GM23338 (cell line): ENCODE measurements at regions not wholly inside any gene's neighbourhood (a gene's known extent, or its start where the extent isn't known, plus 50 kb on each side); places are given as distances from the start of the nearest gene placed in this dataset.
"Not testable (repeated sequence)": the region's sequence is repeated elsewhere in the genome, so short reads cannot be mapped to it uniquely, and the experiment has no call there.

Source experiments
- ATAC-seq: fragments of 200-7000 bp; cut with Tn5 transposase; 3 replicates; pipeline ENCODE4 v1.9.1; 2020
- DNase-seq: peaks from one replicate; pipeline ENCODE4 v3.0.0-alpha.2; 2015; ENCODE audit warnings: low spot score
- H2AFZ ChIP-seq: fragments of 200-600 bp; sonication (generic); 2 replicates; pipeline ENCODE4 v1.8.0; 2016; ENCODE audit warnings: antibody characterized with exemption, mild to moderate bottlenecking, moderate library complexity
- H3F3A ChIP-seq: fragments of 200-600 bp; sonication (generic); replicated peaks from 2 replicates; pipeline ENCODE4 v1.8.0; 2017; ENCODE audit warnings: antibody characterized with exemption, mixed run types, low read depth
- H3K27ac ChIP-seq: fragments of 200-600 bp; sonication (generic); 2 replicates; pipeline ENCODE4 v1.6.1; 2016; ENCODE audit warnings: low read depth
- H3K27me3 ChIP-seq: fragments of 200-600 bp; sonication (generic); 2 replicates; pipeline ENCODE4 v1.8.0; 2016; ENCODE audit warnings: mild to moderate bottlenecking, mixed run types, moderate library complexity; ENCODE audit not compliant: insufficient read depth
- H3K36me3 ChIP-seq: fragments of 200-600 bp; sonication (generic); 2 replicates; pipeline ENCODE4 v1.8.0; 2016; ENCODE audit warnings: mild to moderate bottlenecking; ENCODE audit not compliant: insufficient read depth
- H3K4me1 ChIP-seq: fragments of 200-600 bp; sonication (generic); 2 replicates; pipeline ENCODE4 v1.8.0; 2016; ENCODE audit warnings: mild to moderate bottlenecking, moderate library complexity; ENCODE audit not compliant: insufficient read depth
- H3K4me2 ChIP-seq: fragments of 200-600 bp; sonication (generic); 2 replicates; pipeline ENCODE4 v1.7.1; 2017; ENCODE audit warnings: mixed run types
- H3K4me3 ChIP-seq: fragments of 200-600 bp; sonication (generic); 2 replicates; pipeline ENCODE4 v1.6.1; 2016; ENCODE audit warnings: mixed run types
- H3K79me2 ChIP-seq: fragments of 200-600 bp; sonication (generic); replicated peaks from 2 replicates; pipeline ENCODE4 v1.8.0; 2017; ENCODE audit warnings: mild to moderate bottlenecking; ENCODE audit not compliant: insufficient read depth
- H3K9me2 ChIP-seq: fragments of 200-600 bp; sonication (generic); 2 replicates; pipeline ENCODE4 v1.8.0; 2017; ENCODE audit not compliant: insufficient read depth
- H4K20me1 ChIP-seq: fragments of 200-600 bp; sonication (generic); replicated peaks from 2 replicates; pipeline ENCODE4 v1.8.0; 2017; ENCODE audit warnings: mild to moderate bottlenecking; ENCODE audit not compliant: insufficient read depth
- H3K27ac Mint-ChIP-seq: 2 replicates; pipeline ENCODE4 v1.8.0; 2020; ENCODE audit warnings: inconsistent platforms, mild to moderate bottlenecking, moderate library complexity, mixed read lengths
- H3K27me3 Mint-ChIP-seq: 3 replicates; pipeline ENCODE4 v1.8.0; 2022; ENCODE audit warnings: low read depth, mild to moderate bottlenecking, moderate library complexity, mixed read lengths, inconsistent platforms; ENCODE audit not compliant: insufficient read depth, poor library complexity
- H3K36me3 Mint-ChIP-seq: 3 replicates; pipeline ENCODE4 v1.8.0; 2021; ENCODE audit warnings: low read depth, mild to moderate bottlenecking, inconsistent platforms, moderate library complexity, mixed read lengths
- H3K4me1 Mint-ChIP-seq: 3 replicates; pipeline ENCODE4 v1.8.0; 2020; ENCODE audit warnings: mild to moderate bottlenecking, inconsistent platforms, mixed read lengths
- H3K4me3 Mint-ChIP-seq: 3 replicates; pipeline ENCODE4 v1.8.0; 2021; ENCODE audit warnings: moderate library complexity, mild to moderate bottlenecking, inconsistent platforms, mixed read lengths
- H3K9me3 Mint-ChIP-seq: 3 replicates; pipeline ENCODE4 v1.8.0; 2020; ENCODE audit warnings: moderate library complexity, mild to moderate bottlenecking, inconsistent platforms, mixed read lengths
- POLR2AphosphoS5 ChIP-seq: IDR thresholded peaks from 2 replicates; pipeline ENCODE4 v1.6.1; 2016; ENCODE audit warnings: antibody characterized with exemption, low read depth
- TF ChIP-seq, protein P1 (sequence below): IDR thresholded peaks from 2 replicates; pipeline ENCODE4 v1.6.1; 2016; ENCODE audit warnings: antibody characterized with exemption
- TF ChIP-seq, protein P2 (sequence below), 2 experiments: fragments of 200-600 bp in 1 of 2; sonication (generic) in 1 of 2; conservative IDR thresholded peaks; 2 replicates each; pipeline versions ENCODE4 v1.5.1 to v1.6.1; 2016 to 2017; ENCODE audit warnings: antibody characterized with exemption in 2 of 2, low read depth in 2 of 2, mild to moderate bottlenecking in 2 of 2, moderate library complexity in 1 of 2

DNA sequence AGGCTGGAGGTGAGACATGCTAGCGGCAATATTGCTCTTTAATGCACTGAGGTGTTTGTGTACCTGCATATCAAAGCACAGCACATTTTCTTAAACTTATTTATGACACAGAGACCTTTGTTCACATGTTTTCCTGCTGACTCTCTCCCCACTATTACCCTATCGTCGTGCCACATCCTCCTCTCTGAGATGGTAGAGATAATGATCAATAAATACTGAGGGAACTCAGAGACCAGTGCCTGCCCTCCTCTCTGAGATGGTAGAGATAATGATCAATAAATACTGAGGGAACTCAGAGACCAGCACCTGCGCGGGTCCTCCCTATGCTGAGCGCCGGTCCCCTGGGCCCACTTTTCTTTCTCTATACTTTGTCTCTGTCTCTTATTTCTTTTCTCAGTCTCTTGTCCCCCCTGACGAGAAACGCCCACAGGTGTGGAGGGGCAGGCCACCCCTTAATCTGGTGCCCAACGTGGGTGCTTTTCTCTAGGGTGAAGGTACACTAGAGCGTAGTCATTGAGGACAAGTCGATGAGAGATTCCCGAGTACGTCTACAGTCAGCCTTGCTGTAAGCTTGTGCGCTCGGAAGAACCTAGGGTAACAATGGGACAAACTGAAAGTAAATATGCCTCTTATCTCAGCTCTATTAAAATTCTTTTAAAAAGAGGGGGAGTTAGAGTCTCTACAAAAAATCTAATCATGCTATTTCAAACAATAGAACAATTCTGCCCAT lies 157.4 kb downstream of the GPX5 start:
- not testable (repeated sequence) for ATAC-seq, H3K36me3 Mint-ChIP-seq, H3K27me3 Mint-ChIP-seq, H4K20me1 ChIP-seq, H2AFZ ChIP-seq, DNase-seq, H3K4me1 Mint-ChIP-seq, H3K4me1 ChIP-seq, H3K4me3 ChIP-seq, H3K27ac ChIP-seq, H3K27ac Mint-ChIP-seq, H3K9me3 Mint-ChIP-seq, H3K36me3 ChIP-seq, H3F3A ChIP-seq, H3K4me3 Mint-ChIP-seq, H3K79me2 ChIP-seq, H3K27me3 ChIP-seq, H3K4me2 ChIP-seq, H3K9me2 ChIP-seq

DNA sequence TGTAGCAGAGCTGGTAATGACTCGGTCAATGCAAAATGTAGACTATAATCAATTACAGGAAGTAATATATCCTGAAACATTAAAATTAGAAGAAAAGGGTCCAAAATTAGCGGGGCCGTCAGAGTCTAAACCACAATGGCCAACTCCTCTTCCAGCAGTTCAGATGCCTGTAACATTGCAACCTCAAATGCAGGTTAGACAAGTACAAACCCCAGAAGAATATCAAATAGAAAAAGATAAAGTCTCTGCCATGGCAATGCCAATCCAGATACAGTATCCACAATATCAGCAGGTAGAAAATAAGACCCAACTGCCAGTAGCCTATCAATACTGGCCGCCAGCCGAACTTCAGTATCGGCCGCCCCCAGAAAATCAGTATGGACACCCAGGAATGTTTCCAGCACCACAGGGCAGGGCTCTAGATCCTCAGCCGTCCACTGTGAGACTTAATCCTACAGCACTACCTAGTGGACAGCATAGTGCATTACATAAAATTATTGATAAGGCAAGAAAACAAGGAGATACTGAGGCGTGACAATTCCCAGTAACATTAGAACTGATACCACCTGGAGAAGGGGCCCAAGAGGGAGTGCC lies 158.4 kb downstream of the GPX5 start:
- H3K27me3 Mint-ChIP-seq: peaks cover 5% of the 10 kb centered on the region
- peak; percentile 78 for DNase-seq
- Histone ChIP-seq H3K79me2 (no peaks in the 10 kb centered on the region), H3K4me2 (no peak overlapping the region), H3F3A (no peaks in the 10 kb centered on the region), H3K27me3 (peaks cover 7% of the 10 kb centered on the region; the same call in 1 of the 2 replicates), H4K20me1 (no peaks in the 10 kb centered on the region), H3K4me1 (no peaks in the 10 kb centered on the region), H3K9me2 (no peaks in the 10 kb centered on the region), H3K27ac (no peak overlapping the region), H3K4me3 (no peak overlapping the region), H3K36me3 (no peaks in the 10 kb centered on the region), H2AFZ (no peak overlapping the region)
- no peak overlapping the region for H3K4me3 Mint-ChIP-seq
- H3K4me1 Mint-ChIP-seq: no peaks in the 10 kb centered on the region
- no peak for TF ChIP-seq POLR2AphosphoS5
- TF ChIP-seq, protein P1, sequence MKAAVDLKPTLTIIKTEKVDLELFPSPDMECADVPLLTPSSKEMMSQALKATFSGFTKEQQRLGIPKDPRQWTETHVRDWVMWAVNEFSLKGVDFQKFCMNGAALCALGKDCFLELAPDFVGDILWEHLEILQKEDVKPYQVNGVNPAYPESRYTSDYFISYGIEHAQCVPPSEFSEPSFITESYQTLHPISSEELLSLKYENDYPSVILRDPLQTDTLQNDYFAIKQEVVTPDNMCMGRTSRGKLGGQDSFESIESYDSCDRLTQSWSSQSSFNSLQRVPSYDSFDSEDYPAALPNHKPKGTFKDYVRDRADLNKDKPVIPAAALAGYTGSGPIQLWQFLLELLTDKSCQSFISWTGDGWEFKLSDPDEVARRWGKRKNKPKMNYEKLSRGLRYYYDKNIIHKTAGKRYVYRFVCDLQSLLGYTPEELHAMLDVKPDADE: no peak
- TF ChIP-seq, protein P2, sequence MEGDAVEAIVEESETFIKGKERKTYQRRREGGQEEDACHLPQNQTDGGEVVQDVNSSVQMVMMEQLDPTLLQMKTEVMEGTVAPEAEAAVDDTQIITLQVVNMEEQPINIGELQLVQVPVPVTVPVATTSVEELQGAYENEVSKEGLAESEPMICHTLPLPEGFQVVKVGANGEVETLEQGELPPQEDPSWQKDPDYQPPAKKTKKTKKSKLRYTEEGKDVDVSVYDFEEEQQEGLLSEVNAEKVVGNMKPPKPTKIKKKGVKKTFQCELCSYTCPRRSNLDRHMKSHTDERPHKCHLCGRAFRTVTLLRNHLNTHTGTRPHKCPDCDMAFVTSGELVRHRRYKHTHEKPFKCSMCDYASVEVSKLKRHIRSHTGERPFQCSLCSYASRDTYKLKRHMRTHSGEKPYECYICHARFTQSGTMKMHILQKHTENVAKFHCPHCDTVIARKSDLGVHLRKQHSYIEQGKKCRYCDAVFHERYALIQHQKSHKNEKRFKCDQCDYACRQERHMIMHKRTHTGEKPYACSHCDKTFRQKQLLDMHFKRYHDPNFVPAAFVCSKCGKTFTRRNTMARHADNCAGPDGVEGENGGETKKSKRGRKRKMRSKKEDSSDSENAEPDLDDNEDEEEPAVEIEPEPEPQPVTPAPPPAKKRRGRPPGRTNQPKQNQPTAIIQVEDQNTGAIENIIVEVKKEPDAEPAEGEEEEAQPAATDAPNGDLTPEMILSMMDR (conservative IDR thresholded peaks at IDR 0.05; ENCODE audit: low read depth in 2 of 2): peak; percentile 76 to 87
- no peak overlapping the region for H3K27ac Mint-ChIP-seq
- H3K36me3 Mint-ChIP-seq: no peaks in the 10 kb centered on the region
- ATAC-seq: peak; percentile 80
- no peaks in the 10 kb centered on the region for H3K9me3 Mint-ChIP-seq

DNA sequence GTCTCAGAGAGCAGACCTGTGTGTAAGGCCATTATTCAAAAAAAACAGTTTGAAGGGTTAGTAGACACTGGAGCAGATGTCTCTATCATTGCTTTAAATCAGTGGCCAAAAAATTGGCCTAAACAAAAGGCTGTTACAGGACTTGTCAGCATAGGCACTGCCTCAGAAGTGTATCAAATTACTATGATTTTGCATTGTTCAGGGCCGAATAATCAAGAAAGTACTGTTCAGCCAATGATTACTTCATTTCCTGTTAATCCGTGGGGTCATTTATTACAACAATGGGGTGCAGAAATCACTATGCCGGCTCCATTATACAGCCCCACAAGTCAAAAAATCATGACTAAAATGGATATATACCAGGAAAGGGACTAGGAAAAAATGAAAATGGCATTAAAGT lies 160.3 kb downstream of the GPX5 start:
- not testable (repeated sequence) for H3K4me3 ChIP-seq, H3K4me1 Mint-ChIP-seq, H3K27ac ChIP-seq, ATAC-seq, H3K27ac Mint-ChIP-seq, H3K4me2 ChIP-seq, H3K4me1 ChIP-seq, H3K9me2 ChIP-seq, H4K20me1 ChIP-seq, DNase-seq, H3K36me3 Mint-ChIP-seq, H3F3A ChIP-seq, H3K27me3 ChIP-seq, H3K36me3 ChIP-seq, H3K27me3 Mint-ChIP-seq, H3K9me3 Mint-ChIP-seq, H3K79me2 ChIP-seq, H3K4me3 Mint-ChIP-seq, H2AFZ ChIP-seq
